ENCODE measurements at regions not wholly inside any gene's neighbourhood (a gene's known extent, or its start where the extent isn't known, plus 50 kb on each side); places are given as distances from the start of the nearest gene placed in this dataset.

- DNase-seq: no peak
- H3K4me3 ChIP-seq (ENCODE audit: low read length): no peak overlapping the region
- no peaks in the 10 kb centered on the region for H3K9me3 ChIP-seq (ENCODE audit: control insufficient read depth, low read length)
- no peak for ATAC-seq
- H3K27me3 ChIP-seq (ENCODE audit: control insufficient read depth, insufficient read depth): no peaks in the 10 kb centered on the region
- intact Hi-C loops (cut with DNase I): no loop called here
- H3K4me1 ChIP-seq (ENCODE audit: control insufficient read depth, insufficient read depth, low read length): no peaks in the 10 kb centered on the region
- no peak overlapping the region for H3K27ac ChIP-seq (ENCODE audit: low read length)
These were observed 91.8 kb upstream of the ZNF521 start for GRCh38 chr18:25443776-25444175.

GRCh38 chr18:25435149-25435782, 83.3 kb upstream of the ZNF521 start:
- WGBS: 84% methylated on average over 3 of the region's 3 CpGs
- ATAC-seq (no peak), DNase-seq (no peak)
- no peaks in the 10 kb centered on the region for H3K4me1 ChIP-seq (ENCODE audit: control insufficient read depth, insufficient read depth, low read length)
- no peaks in the 10 kb centered on the region for H3K27me3 ChIP-seq (ENCODE audit: control insufficient read depth, insufficient read depth)
- intact Hi-C loops (cut with DNase I): no loop called here
- H3K4me3 ChIP-seq (ENCODE audit: low read length): no peak overlapping the region
- no peaks in the 10 kb centered on the region for H3K9me3 ChIP-seq (ENCODE audit: control insufficient read depth, low read length)
- no peak overlapping the region for H3K27ac ChIP-seq (ENCODE audit: low read length)

GRCh38 chr18:25434745-25435144, 82.8 kb upstream of the ZNF521 start:
- Histone ChIP-seq H3K4me1 (ENCODE audit: control insufficient read depth, insufficient read depth, low read length) (no peaks in the 10 kb centered on the region), H3K4me3 (ENCODE audit: low read length) (no peak overlapping the region), H3K27ac (ENCODE audit: low read length) (no peak overlapping the region), H3K27me3 (ENCODE audit: control insufficient read depth, insufficient read depth) (no peaks in the 10 kb centered on the region), H3K9me3 (ENCODE audit: control insufficient read depth, low read length) (no peaks in the 10 kb centered on the region)
- intact Hi-C loops (cut with DNase I): no loop called here
- DNase-seq (no peak), ATAC-seq (no peak)
- 82% methylated on average over 2 of the region's 2 CpGs for WGBS

GRCh38 chr18:25433590-25433989, 81.6 kb upstream of the ZNF521 start:
- WGBS: 66% methylated on average over 3 of the region's 3 CpGs
- intact Hi-C loops (cut with DNase I): no loop called here
- H3K27ac ChIP-seq (ENCODE audit: low read length): no peak overlapping the region
- ATAC-seq (no peak), DNase-seq (no peak)
- no peak overlapping the region for H3K4me3 ChIP-seq (ENCODE audit: low read length)
- no peaks in the 10 kb centered on the region for H3K9me3 ChIP-seq (ENCODE audit: control insufficient read depth, low read length)
- H3K4me1 ChIP-seq (ENCODE audit: control insufficient read depth, insufficient read depth, low read length): no peaks in the 10 kb centered on the region
- H3K27me3 ChIP-seq (ENCODE audit: control insufficient read depth, insufficient read depth): no peaks in the 10 kb centered on the region

- H3K4me3 ChIP-seq (ENCODE audit: low read length): no peak overlapping the region
- H3K27me3 ChIP-seq (ENCODE audit: control insufficient read depth, insufficient read depth): no peaks in the 10 kb centered on the region
- DNase-seq (no peak), ATAC-seq (no peak)
- 55% methylated on average over 5 of the region's 5 CpGs for WGBS
- intact Hi-C loops (cut with DNase I): no loop called here
- H3K4me1 ChIP-seq (ENCODE audit: control insufficient read depth, insufficient read depth, low read length): no peaks in the 10 kb centered on the region
- no peak overlapping the region for H3K27ac ChIP-seq (ENCODE audit: low read length)
- H3K9me3 ChIP-seq (ENCODE audit: control insufficient read depth, low read length): no peaks in the 10 kb centered on the region
These were observed 73.1 kb upstream of the ZNF521 start for GRCh38 chr18:25425024-25425423.

GRCh38 chr18:25423760-25424159, 71.8 kb upstream of the ZNF521 start:
- no peak for ATAC-seq
- Histone ChIP-seq H3K9me3 (ENCODE audit: control insufficient read depth, low read length) (no peaks in the 10 kb centered on the region), H3K4me1 (ENCODE audit: control insufficient read depth, insufficient read depth, low read length) (no peaks in the 10 kb centered on the region), H3K4me3 (ENCODE audit: low read length) (no peak overlapping the region), H3K27me3 (ENCODE audit: control insufficient read depth, insufficient read depth) (no peaks in the 10 kb centered on the region), H3K27ac (ENCODE audit: low read length) (no peak overlapping the region)
- DNase-seq: no peak
- intact Hi-C loops (cut with DNase I): no loop called here
- WGBS: 45% methylated on average over 2 of the region's 2 CpGs

- intact Hi-C loops (cut with DNase I): no loop called here
- no peak overlapping the region for H3K27ac ChIP-seq (ENCODE audit: low read length)
- 67% methylated on average over 2 of the region's 2 CpGs for WGBS
These were observed 71.3 kb upstream of the ZNF521 start for GRCh38 chr18:25423267-25423666.

GRCh38 chr18:25422230-25422629, 70.3 kb upstream of the ZNF521 start:
- no peak overlapping the region for H3K4me3 ChIP-seq (ENCODE audit: low read length)
- H3K4me1 ChIP-seq (ENCODE audit: control insufficient read depth, insufficient read depth, low read length): no peaks in the 10 kb centered on the region
- no peaks in the 10 kb centered on the region for H3K27me3 ChIP-seq (ENCODE audit: control insufficient read depth, insufficient read depth)
- no peaks in the 10 kb centered on the region for H3K9me3 ChIP-seq (ENCODE audit: control insufficient read depth, low read length)
- intact Hi-C loops (cut with DNase I): no loop called here
- H3K27ac ChIP-seq (ENCODE audit: low read length): no peak overlapping the region
- no peak for ATAC-seq
- WGBS: 74% methylated on average over 1 of the region's 1 CpG
- no peak for DNase-seq

More at GRCh38 chr18:25423267-25423666, 71.3 kb upstream of the ZNF521 start:
- Histone ChIP-seq H3K27me3 (ENCODE audit: control insufficient read depth, insufficient read depth) (no peaks in the 10 kb centered on the region), H3K9me3 (ENCODE audit: control insufficient read depth, low read length) (no peaks in the 10 kb centered on the region), H3K4me1 (ENCODE audit: control insufficient read depth, insufficient read depth, low read length) (no peaks in the 10 kb centered on the region), H3K4me3 (ENCODE audit: low read length) (no peak overlapping the region)
- no peak for DNase-seq
- ATAC-seq: no peak

GRCh38 chr18:25420077-25420825, 68.3 kb upstream of the ZNF521 start:
- no peak for ATAC-seq
- intact Hi-C loops (cut with DNase I): no loop called here
- no peak overlapping the region for H3K4me3 ChIP-seq (ENCODE audit: low read length)
- no peaks in the 10 kb centered on the region for H3K27me3 ChIP-seq (ENCODE audit: control insufficient read depth, insufficient read depth)
- H3K27ac ChIP-seq (ENCODE audit: low read length): no peak overlapping the region
- no peaks in the 10 kb centered on the region for H3K4me1 ChIP-seq (ENCODE audit: control insufficient read depth, insufficient read depth, low read length)
- DNase-seq: no peak
- WGBS: 42% methylated on average over 13 of the region's 13 CpGs
- no peaks in the 10 kb centered on the region for H3K9me3 ChIP-seq (ENCODE audit: control insufficient read depth, low read length)

GRCh38 chr18:25416374-25416773, 64.4 kb upstream of the ZNF521 start:
- intact Hi-C loops (cut with DNase I): no loop called here

GRCh38 chr18:25409971-25410370, 58.0 kb upstream of the ZNF521 start:
- Histone ChIP-seq H3K4me3 (ENCODE audit: low read length) (no peak overlapping the region), H3K9me3 (ENCODE audit: control insufficient read depth, low read length) (no peaks in the 10 kb centered on the region), H3K4me1 (ENCODE audit: control insufficient read depth, insufficient read depth, low read length) (no peaks in the 10 kb centered on the region), H3K27ac (ENCODE audit: low read length) (no peak overlapping the region), H3K27me3 (ENCODE audit: control insufficient read depth, insufficient read depth) (no peaks in the 10 kb centered on the region)
- ATAC-seq (no peak), DNase-seq (no peak)
- 84% methylated on average over 2 of the region's 2 CpGs for WGBS
- intact Hi-C loops (cut with DNase I): no loop called here

More at GRCh38 chr18:25416374-25416773, 64.4 kb upstream of the ZNF521 start:
- no peak for ATAC-seq
- no peak overlapping the region for H3K4me3 ChIP-seq (ENCODE audit: low read length)
- no peak overlapping the region for H3K27ac ChIP-seq (ENCODE audit: low read length)
- H3K4me1 ChIP-seq (ENCODE audit: control insufficient read depth, insufficient read depth, low read length): no peaks in the 10 kb centered on the region
- H3K27me3 ChIP-seq (ENCODE audit: control insufficient read depth, insufficient read depth): no peaks in the 10 kb centered on the region
- 63% methylated on average over 3 of the region's 3 CpGs for WGBS
- H3K9me3 ChIP-seq (ENCODE audit: control insufficient read depth, low read length): no peaks in the 10 kb centered on the region
- DNase-seq: no peak

All from right cardiac atrium (tissue), 5 donors.